ENCODE measurements at regions not wholly inside any gene's neighbourhood (a gene's known extent, or its start where the extent isn't known, plus 50 kb on each side); places are given as distances from the start of the nearest gene placed in this dataset.

DNA sequence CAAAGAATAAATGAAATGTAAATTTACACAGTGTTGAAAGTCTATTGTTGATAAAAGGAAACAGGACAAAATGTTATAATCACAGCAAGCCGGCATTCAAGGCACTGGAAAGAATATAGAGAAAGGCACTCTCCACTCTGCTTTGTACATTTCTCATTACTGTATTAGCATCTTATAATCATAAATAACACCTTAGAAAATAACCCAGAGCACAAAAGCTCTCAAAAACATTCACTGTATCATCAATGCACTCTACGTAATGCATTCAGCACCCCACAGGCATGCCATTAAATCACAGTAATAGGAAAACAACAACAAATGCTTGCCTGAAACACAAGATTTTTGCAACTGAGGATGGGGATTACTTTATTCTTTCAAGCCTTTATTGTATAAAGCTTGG lies 75.3 kb upstream of the TRPC3 start:
- DNase-seq = no peak

DNA sequence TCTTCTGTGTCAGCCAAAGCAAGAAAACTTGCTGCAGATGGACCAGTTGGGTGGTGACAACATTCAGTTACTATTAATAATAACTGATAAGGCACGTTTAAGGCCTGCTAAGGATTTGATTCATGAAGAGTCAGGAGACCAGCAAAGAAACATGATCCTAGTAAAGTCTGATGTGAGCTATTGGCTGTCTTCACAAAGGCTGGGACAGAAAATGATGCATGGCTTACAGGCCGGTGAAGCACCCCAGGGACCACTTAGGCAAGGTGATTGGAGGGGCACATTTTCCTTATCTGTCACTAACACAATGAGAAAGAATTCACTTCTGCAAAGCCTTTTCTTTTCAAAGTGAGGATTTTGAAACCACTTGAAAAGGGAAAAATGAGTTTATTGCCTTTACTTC lies 65.4 kb upstream of the TRPC3 start:
- DNase-seq = no peak

DNA sequence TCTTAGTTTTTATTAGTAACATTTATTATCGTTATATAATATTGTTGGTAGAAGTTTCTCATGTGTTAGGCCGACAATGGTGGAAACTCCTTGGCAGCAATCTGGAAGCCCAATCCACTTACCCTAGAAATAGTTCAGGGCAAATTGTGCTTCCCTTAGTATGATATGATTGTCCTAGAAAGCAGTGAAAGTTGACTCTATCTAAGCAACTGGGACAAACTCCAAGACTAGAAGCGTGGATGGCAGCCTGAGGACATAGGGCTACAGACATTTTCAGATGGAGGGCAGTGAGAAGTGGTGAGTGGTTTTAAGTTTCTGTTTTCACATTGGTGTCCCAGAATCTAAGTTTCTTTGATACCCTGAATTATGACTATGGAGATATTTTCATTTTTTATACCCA lies 63.3 kb upstream of the TRPC3 start:
- no peak for DNase-seq

GRCh38 chr4:122012735-122013134 lies 60.9 kb upstream of the TRPC3 start:
- DNase-seq = no peak

DNA sequence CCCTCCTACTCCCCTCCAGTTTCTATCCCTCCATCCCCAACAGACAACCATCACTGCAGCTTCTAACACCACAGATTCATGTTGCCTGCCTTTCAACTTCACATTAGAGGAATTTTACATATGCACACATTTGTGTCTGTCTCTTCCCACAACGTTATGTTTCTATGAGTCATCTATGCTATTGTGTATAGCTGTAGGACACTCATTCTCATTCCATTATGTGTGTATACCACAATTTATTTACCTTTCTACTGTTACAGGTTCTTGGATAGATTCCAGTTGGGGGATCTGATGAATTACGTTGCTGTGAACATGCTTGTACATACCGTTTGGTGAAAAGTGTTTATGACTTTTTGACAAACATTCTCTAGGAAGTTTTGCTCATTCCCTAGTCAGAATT lies 58.8 kb upstream of the TRPC3 start:
- DNase-seq = no peak

DNA sequence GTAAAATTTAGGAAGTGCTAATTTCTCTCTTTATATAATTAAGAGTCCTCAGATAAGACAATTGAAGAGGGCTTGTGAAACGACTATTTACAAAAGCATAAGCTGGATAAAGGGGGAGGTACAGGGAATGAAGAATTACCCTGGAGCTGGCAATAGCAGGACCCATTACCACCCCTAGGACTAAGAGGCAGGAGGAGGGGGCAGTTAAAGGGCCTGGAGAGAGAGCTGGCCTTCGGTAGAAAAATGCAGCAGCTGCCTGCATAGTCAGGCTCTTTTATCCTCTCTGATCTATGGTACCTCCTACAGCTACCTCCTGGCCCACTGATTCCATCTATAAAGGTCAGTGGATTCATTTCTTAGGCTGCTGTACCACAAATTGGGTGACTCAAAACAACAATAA lies 57.7 kb upstream of the TRPC3 start:
- no peak for DNase-seq

- no peak for DNase-seq
Observed at GRCh38 chr4:122007016-122007415, 55.2 kb upstream of the TRPC3 start.

DNA sequence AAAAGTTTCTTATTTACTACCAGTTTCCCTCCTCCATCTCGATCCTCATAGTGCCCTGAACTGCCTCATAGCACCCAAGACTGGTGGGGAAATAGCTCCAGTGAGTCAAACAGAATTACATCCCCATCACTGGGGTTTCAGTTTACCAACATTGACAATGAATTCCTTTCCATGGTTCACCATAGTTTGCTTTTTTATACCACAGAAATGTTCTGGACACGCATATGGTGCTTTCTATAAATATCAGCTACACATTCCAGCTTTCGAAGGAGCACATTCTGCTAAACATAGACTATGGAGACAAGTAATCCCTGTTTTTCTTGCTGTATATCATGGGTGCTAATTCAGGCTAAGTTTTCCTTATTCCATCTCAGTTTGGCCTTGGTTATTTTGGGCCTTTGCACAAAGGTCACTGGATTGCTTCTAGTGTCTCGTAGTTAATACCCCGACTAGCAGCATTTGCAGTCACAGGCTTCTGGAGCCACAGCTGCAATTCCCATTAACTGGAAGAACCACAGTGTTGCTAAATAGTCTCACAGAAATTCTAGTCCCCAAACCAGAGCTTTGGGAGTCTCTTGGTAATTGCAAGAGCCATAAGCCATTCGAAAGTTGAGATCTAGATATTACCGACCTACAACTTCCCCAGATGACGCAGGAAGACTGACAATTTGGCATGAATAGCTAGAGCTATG lies 53.4 kb upstream of the TRPC3 start:
- no peak for DNase-seq

DNA sequence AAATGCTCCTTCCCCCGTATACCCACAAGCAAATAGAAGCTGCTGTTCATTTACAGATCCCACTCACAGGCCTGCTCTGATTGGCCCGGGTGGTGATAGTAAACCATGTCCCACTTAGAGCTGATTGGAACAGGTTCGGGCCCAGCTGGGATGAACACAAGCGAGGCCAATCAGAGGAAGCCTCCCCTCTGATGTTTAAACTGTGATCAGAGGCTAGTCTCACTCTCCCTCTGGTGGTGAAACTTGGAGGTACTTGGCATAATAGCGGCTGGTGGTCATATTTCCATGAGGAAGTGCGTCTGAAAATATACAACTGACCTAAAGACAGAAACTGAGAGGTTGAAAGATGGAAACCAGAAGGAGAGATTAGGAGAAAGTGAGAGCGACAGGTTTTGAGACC lies 51.5 kb upstream of the TRPC3 start:
- DNase-seq = peak; percentile 3
